DOHH2 (cell line): ENCODE measurements at regions not wholly inside any gene's neighbourhood (a gene's known extent, or its start where the extent isn't known, plus 50 kb on each side); places are given as distances from the start of the nearest gene placed in this dataset.

ENCODE experiments used
- EZH2phosphoT487 ChIP-seq: fragments of 200-600 bp; sonication (generic); IDR thresholded peaks from 2 replicates; pipeline ENCODE4 v1.6.1; 2017; ENCODE audit warnings: borderline replicate concordance, mild to moderate bottlenecking, antibody characterized with exemption, low read length, moderate library complexity, mixed read lengths
- TF ChIP-seq, protein P1 (sequence below): fragments of 200-600 bp; sonication (generic); IDR thresholded peaks from one replicate; pipeline ENCODE4 v1.5.1; 2014; ENCODE audit warnings: antibody characterized with exemption, mild to moderate bottlenecking, low read depth, low read length; ENCODE audit not compliant: poor library complexity, severe bottlenecking

DNA sequence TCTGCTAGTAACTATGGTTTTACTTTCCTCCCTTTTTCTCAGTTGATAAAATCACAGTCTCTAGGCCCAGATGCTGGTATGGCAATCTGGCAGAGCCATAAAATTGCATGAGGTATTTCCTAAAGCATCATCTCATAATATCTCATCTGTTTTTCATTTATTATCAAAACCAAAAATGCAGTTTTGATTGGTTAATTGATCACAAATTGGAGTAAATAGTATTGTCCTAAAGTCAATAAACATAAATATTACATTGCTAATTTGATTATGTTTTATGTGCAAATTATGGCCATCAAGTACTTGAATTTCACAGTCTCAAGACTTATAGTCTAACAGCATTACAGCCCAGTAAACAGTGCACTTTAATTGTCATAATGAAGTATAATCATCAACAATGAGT is 2365.6 kb downstream of the ARAP2 start:
- TF ChIP-seq, protein P1, sequence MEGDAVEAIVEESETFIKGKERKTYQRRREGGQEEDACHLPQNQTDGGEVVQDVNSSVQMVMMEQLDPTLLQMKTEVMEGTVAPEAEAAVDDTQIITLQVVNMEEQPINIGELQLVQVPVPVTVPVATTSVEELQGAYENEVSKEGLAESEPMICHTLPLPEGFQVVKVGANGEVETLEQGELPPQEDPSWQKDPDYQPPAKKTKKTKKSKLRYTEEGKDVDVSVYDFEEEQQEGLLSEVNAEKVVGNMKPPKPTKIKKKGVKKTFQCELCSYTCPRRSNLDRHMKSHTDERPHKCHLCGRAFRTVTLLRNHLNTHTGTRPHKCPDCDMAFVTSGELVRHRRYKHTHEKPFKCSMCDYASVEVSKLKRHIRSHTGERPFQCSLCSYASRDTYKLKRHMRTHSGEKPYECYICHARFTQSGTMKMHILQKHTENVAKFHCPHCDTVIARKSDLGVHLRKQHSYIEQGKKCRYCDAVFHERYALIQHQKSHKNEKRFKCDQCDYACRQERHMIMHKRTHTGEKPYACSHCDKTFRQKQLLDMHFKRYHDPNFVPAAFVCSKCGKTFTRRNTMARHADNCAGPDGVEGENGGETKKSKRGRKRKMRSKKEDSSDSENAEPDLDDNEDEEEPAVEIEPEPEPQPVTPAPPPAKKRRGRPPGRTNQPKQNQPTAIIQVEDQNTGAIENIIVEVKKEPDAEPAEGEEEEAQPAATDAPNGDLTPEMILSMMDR: no peak
- TF ChIP-seq EZH2phosphoT487: no peak
